ENCODE measurements at regions not wholly inside any gene's neighbourhood (a gene's known extent, or its start where the extent isn't known, plus 50 kb on each side); places are given as distances from the start of the nearest gene placed in this dataset.

- TF ChIP-seq RAD21 (IDR thresholded peaks at IDR 0.05; ENCODE audit: low read depth), result no peak
Measured at GRCh38 chr13:73901324-73902068, 232.7 kb downstream of the KLF12 start (continued).

DNA sequence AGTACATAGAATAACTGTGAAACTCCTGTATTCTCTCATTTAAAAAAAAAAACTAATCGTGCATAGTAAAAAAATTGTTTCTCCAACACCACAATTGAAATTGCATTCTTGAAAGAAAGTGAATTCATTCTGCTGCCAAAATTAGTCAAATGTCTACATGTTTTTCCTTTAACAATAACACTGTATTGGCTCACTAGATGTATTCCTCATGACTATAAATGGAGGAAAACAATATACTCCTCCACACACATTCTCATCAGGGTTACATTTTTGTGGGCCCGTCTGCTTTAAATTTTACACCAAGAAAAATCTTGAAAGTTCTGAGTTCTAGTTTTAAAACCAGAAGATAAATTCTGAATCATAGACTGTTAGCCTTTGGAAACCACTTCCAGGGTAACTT is 233.6 kb downstream of the KLF12 start:
- H3K9me2 ChIP-seq (ENCODE audit: insufficient read depth), result no peaks in the 10 kb centered on the region
- H3K27me3 ChIP-seq (ENCODE audit: insufficient read depth, low read length), result no peaks in the 10 kb centered on the region
- DNase-seq (ENCODE audit: low read depth, low spot score) (no peak), ATAC-seq (no peak)
- H3K9me3 ChIP-seq (ENCODE audit: control insufficient read depth in 1 of 2, insufficient read depth in 1 of 2, low read depth in 1 of 2, low read length in 2 of 2), result no peaks in the 10 kb centered on the region
- no TSS peak for BruUV-seq (replicated peaks)
- no peak overlapping the region for H3K9ac ChIP-seq (ENCODE audit: low read length)
- no peaks in the 10 kb centered on the region for H3K4me1 ChIP-seq (ENCODE audit: control insufficient read depth in 1 of 2, insufficient read depth in 2 of 2, low read length in 2 of 2)
- H2AFZ ChIP-seq (ENCODE audit: low read depth, low read length, poor library complexity, severe bottlenecking), result no peak overlapping the region
- H3K36me3 ChIP-seq (ENCODE audit: control insufficient read depth in 1 of 2, insufficient read depth in 2 of 2, low read length in 2 of 2), result no peaks in the 10 kb centered on the region
- H3K27ac ChIP-seq (ENCODE audit: low read depth, low read length), result no peak overlapping the region
- H3K4me3 ChIP-seq (replicated peaks in 1 of 2; ENCODE audit: low read depth in 1 of 2, low read length in 2 of 2), result no peak overlapping the region
- TF ChIP-seq SP1 (IDR thresholded peaks at IDR 0.05; ENCODE audit: low read depth) (no peak), TCF7L2 (IDR thresholded peaks at IDR 0.05; ENCODE audit: borderline replicate concordance, extremely low read depth, insufficient read depth, insufficient read length) (no peak), ZBTB33 (IDR thresholded peaks at IDR 0.05; ENCODE audit: extremely low read depth, insufficient replicate concordance, low read length) (no peak), ZNF274 (IDR thresholded peaks at IDR 0.05; ENCODE audit: low read depth, low read length) (no peak), RAD21 (IDR thresholded peaks at IDR 0.05; ENCODE audit: low read depth) (no peak), POLR2AphosphoS5 (IDR thresholded peaks at IDR 0.05; ENCODE audit: low read depth, low read length) (no peak), SIN3A (IDR thresholded peaks at IDR 0.05; ENCODE audit: low read depth) (no peak), ATF3 (IDR thresholded peaks at IDR 0.05) (no peak), POLR2A (IDR thresholded peaks at IDR 0.05; ENCODE audit: borderline replicate concordance, extremely low read depth, insufficient read depth, insufficient read length) (no peak)
- no peaks in the 10 kb centered on the region for H4K20me1 ChIP-seq (ENCODE audit: insufficient read depth)
- ChIA-PET CTCF (no interaction called here), POLR2A (no interaction called here), RAD21 (ENCODE audit: low non-redundant PET in 1 of 2, low total read pairs in 2 of 2, uncharacterized antibody in 2 of 2, unreplicated experiment in 2 of 2) (no interaction called here)
- H3K79me2 ChIP-seq (ENCODE audit: insufficient read depth, low read length), result no peaks in the 10 kb centered on the region
- intact Hi-C loops (cut with micrococcal nuclease), result no loop called here
- H3K4me2 ChIP-seq (ENCODE audit: low read length), result no peak overlapping the region

Data from HCT116 (cell line).